CD4-positive, alpha-beta T cell treated with Interleukin-17A for 1 hour (primary cell): ENCODE measurements at regions not wholly inside any gene's neighbourhood (a gene's known extent, or its start where the extent isn't known, plus 50 kb on each side); places are given as distances from the start of the nearest gene placed in this dataset.
"Not testable (repeated sequence)": the region's sequence is repeated elsewhere in the genome, so short reads cannot be mapped to it uniquely, and the experiment has no call there.

Source experiments
- DNase-seq: peaks from one replicate; pipeline ENCODE4 v3.0.0-alpha.2; 2020

GRCh38 chr7:86199881-86200614 is 443.7 kb upstream of the GRM3 start:
- DNase-seq, result no peak

GRCh38 chr7:86190351-86190750 is 453.4 kb upstream of the GRM3 start:
- DNase-seq, result no peak

GRCh38 chr7:86181474-86181873 is 462.2 kb upstream of the GRM3 start:
- no peak for DNase-seq

GRCh38 chr7:86164827-86165226 is 478.9 kb upstream of the GRM3 start:
- no peak for DNase-seq

- DNase-seq, result no peak
Observed at GRCh38 chr7:86158111-86158510, 485.6 kb upstream of the GRM3 start.

- no peak for DNase-seq
Observed at GRCh38 chr7:86155623-86156022, 488.1 kb upstream of the GRM3 start.

- no peak for DNase-seq
Observed at GRCh38 chr7:86152926-86153325, 490.8 kb upstream of the GRM3 start.

- DNase-seq, result no peak
Observed at GRCh38 chr7:86149024-86149665, 494.6 kb upstream of the GRM3 start.

- no peak for DNase-seq
Observed at GRCh38 chr7:86148501-86148900, 495.2 kb upstream of the GRM3 start.

- no peak for DNase-seq
Observed at GRCh38 chr7:86137343-86137742, 506.4 kb upstream of the GRM3 start.

- no peak for DNase-seq
Observed at GRCh38 chr7:86130268-86130667, 513.4 kb upstream of the GRM3 start.

- DNase-seq, result no peak
Observed at GRCh38 chr7:86123476-86123875, 520.2 kb upstream of the GRM3 start.

GRCh38 chr7:86094166-86094669 is 549.5 kb upstream of the GRM3 start:
- no peak for DNase-seq

- no peak for DNase-seq
Observed at GRCh38 chr7:86091369-86091768, 552.3 kb upstream of the GRM3 start.

GRCh38 chr7:86089455-86089854 is 554.3 kb upstream of the GRM3 start:
- no peak for DNase-seq

- not testable (repeated sequence) for DNase-seq
Observed at GRCh38 chr7:86064572-86064971, 579.1 kb upstream of the GRM3 start.

- DNase-seq, result no peak
Observed at GRCh38 chr7:86058649-86059048, 585.1 kb upstream of the GRM3 start.

- no peak for DNase-seq
Observed at GRCh38 chr7:86050918-86051317, 592.8 kb upstream of the GRM3 start.

- DNase-seq, result no peak
Observed at GRCh38 chr7:86049910-86050309, 593.8 kb upstream of the GRM3 start.

GRCh38 chr7:86045197-86045596 is 598.5 kb upstream of the GRM3 start:
- not testable (repeated sequence) for DNase-seq

GRCh38 chr7:86025807-86026206 is 617.9 kb upstream of the GRM3 start:
- no peak for DNase-seq

- no peak for DNase-seq
Observed at GRCh38 chr7:86013662-86014061, 630.0 kb upstream of the GRM3 start.

GRCh38 chr7:86012971-86013370 is 630.7 kb upstream of the GRM3 start:
- DNase-seq, result no peak

GRCh38 chr7:86008898-86009297 is 634.8 kb upstream of the GRM3 start:
- no peak for DNase-seq

GRCh38 chr7:86006909-86007308 is 636.8 kb upstream of the GRM3 start:
- DNase-seq, result no peak
